K562 (cell line): ENCODE measurements at regions not wholly inside any gene's neighbourhood (a gene's known extent, or its start where the extent isn't known, plus 50 kb on each side); places are given as distances from the start of the nearest gene placed in this dataset.

Experiments
- ATAC-seq: fragments of 200-7000 bp; cut with Tn5 transposase; 3 replicates; pipeline ENCODE4 v1.9.1; 2020; ENCODE audit warnings: moderate library complexity
- BruUV-seq: library from RNA; stranded (reverse); fragments of 400-500 nt; replicated peaks from 2 replicates; lab custom pipeline; 2021; lab: Mats Ljungman, UMichigan
- CTCF ChIA-PET: fragments of 300-600 bp; formaldehyde crosslinking; extraction: SDS; loops from one replicate; lab custom pipeline; 2021; ENCODE audit warnings: low intra/inter-chr PET ratio; lab: Yijun Ruan, JAX
- POLR2A ChIA-PET: fragments of 300-600, 350-650 bp; sonication (Branson Sonifier 250); formaldehyde crosslinking; extraction: SDS; loops from one replicate; lab custom pipeline; 2021; ENCODE audit warnings: antibody characterized with exemption, inconsistent platforms; lab: Yijun Ruan, JAX
- DNase-seq, 4 experiments: peaks; one replicate each; pipeline versions ENCODE4 v3.0.0 to v3.0.0-alpha.2; 2011 to 2018; ENCODE audit warnings: low spot score in 3 of 4, mixed read lengths in 3 of 4; ENCODE audit errors: extremely low read depth in 1 of 4
- FAIRE-seq: peaks from 2 replicates; lab custom pipeline; 2011; peaks lifted over from hg19 to GRCh38; lab: Jason Lieb, UNC
- H2AFZ ChIP-seq: 2 replicates; pipeline ENCODE4 v1.6.0; 2011; ENCODE audit warnings: low read depth, low read length, control low read depth, inconsistent platforms
- H3K27ac ChIP-seq: fragments of 200-600 bp; 3 replicates; pipeline ENCODE4 v1.8.0; 2011; ENCODE audit warnings: low read depth, mild to moderate bottlenecking, control low read depth, inconsistent platforms, low read length, moderate library complexity, mixed read lengths; ENCODE audit errors: extremely low read depth
- H3K27me3 ChIP-seq, 2 experiments: fragments of 300-600 bp in 1 of 2; 2 replicates in 1 of 2; 3 replicates in 1 of 2; pipeline versions ENCODE4 v1.6.0 to v1.8.0; 2011; ENCODE audit warnings: inconsistent platforms in 2 of 2, low read length in 2 of 2, mild to moderate bottlenecking in 1 of 2, mixed read lengths in 1 of 2, moderate library complexity in 1 of 2; ENCODE audit not compliant: control insufficient read depth in 2 of 2, insufficient read depth in 2 of 2
- H3K36me3 ChIP-seq: fragments of 300-600 bp; 3 replicates; pipeline ENCODE4 v1.8.0; 2011; ENCODE audit warnings: mild to moderate bottlenecking, low read length, inconsistent platforms; ENCODE audit not compliant: control insufficient read depth, insufficient read depth
- H3K4me1 ChIP-seq, 2 experiments: fragments of 200-600 bp in 1 of 2; replicated peaks in 1 of 2; 2 replicates in 1 of 2; 3 replicates in 1 of 2; pipeline versions ENCODE4 v1.5.1 to v1.8.0; 2011; ENCODE audit warnings: inconsistent platforms in 2 of 2, low read length in 2 of 2, mild to moderate bottlenecking in 1 of 2, mixed read lengths in 1 of 2, moderate library complexity in 1 of 2; ENCODE audit not compliant: control insufficient read depth in 2 of 2, insufficient read depth in 2 of 2
- H3K4me2 ChIP-seq: 2 replicates; pipeline ENCODE4 v1.6.1; 2011; ENCODE audit warnings: low read length, control low read depth, inconsistent platforms, mixed read lengths; ENCODE audit not compliant: insufficient read depth
- H3K4me3 ChIP-seq: fragments of 200-600 bp; sonication (generic), shearing (Covaris generic); 2 replicates; pipeline ENCODE4 v1.5.1; 2016; ENCODE audit warnings: control low read depth, inconsistent platforms
- H3K79me2 ChIP-seq: fragments of 200-600 bp; 3 replicates; pipeline ENCODE4 v1.8.0; 2011; ENCODE audit warnings: low read length, inconsistent platforms; ENCODE audit not compliant: control insufficient read depth, insufficient read depth
- H3K9ac ChIP-seq, 2 experiments: 2 replicates each; pipeline versions ENCODE4 v1.6.0 to v1.6.1; 2011; ENCODE audit warnings: low read depth in 2 of 2, low read length in 2 of 2, control low read depth in 1 of 2, inconsistent platforms in 1 of 2, mild to moderate bottlenecking in 1 of 2, mixed read lengths in 1 of 2; ENCODE audit not compliant: insufficient read depth in 1 of 2
- H3K9me1 ChIP-seq: one replicate; pipeline ENCODE4 v1.6.0; 2011; ENCODE audit warnings: inconsistent platforms, mild to moderate bottlenecking, low read length, moderate library complexity; ENCODE audit not compliant: control insufficient read depth, insufficient read depth
- H3K9me3 ChIP-seq: replicated peaks from 2 replicates; pipeline ENCODE4 v1.5.1; 2011; ENCODE audit warnings: low read depth, low read length, inconsistent platforms; ENCODE audit not compliant: control insufficient read depth, insufficient read depth
- H4K20me1 ChIP-seq: replicated peaks from 2 replicates; pipeline ENCODE4 v1.6.1; 2011; ENCODE audit warnings: low read length, inconsistent platforms, mixed read lengths; ENCODE audit not compliant: control insufficient read depth, insufficient read depth
- BACH1 ChIP-seq: fragments of 200-800 bp; sonication (Bioruptor generic); IDR thresholded peaks from 2 replicates; pipeline ENCODE4 v1.6.1; 2016; ENCODE audit warnings: missing genetic modification characterization, missing compliant biosample characterization
- CBX8 ChIP-seq: fragments of 200-600 bp; sonication (generic); IDR thresholded peaks from 2 replicates; pipeline ENCODE4 v1.6.1; 2012; ENCODE audit warnings: borderline replicate concordance, mixed run types, low read depth, mild to moderate bottlenecking, moderate library complexity, mixed read lengths, low read length, control low read depth, inconsistent platforms; ENCODE audit not compliant: poor library complexity, severe bottlenecking; ENCODE audit errors: extremely low read depth
- COPS2 ChIP-seq: fragments of 450-650 bp; conservative IDR thresholded peaks from 2 replicates; pipeline ENCODE4 v1.6.1; 2016; ENCODE audit warnings: mild to moderate bottlenecking, moderate library complexity
- FOSL1 ChIP-seq: fragments of 200-800 bp; sonication (Bioruptor generic); conservative IDR thresholded peaks from 2 replicates; pipeline ENCODE4 v1.6.1; 2016; ENCODE audit warnings: missing genetic modification characterization, missing compliant biosample characterization
- GATAD2A ChIP-seq: fragments of 450-650 bp; IDR thresholded peaks from 2 replicates; pipeline ENCODE4 v1.6.1; 2017
- PTTG1 ChIP-seq: fragments of 450-650 bp; IDR thresholded peaks from 2 replicates; pipeline ENCODE4 v1.6.1; 2016; ENCODE audit warnings: low read depth, mild to moderate bottlenecking, missing genetic modification characterization, missing compliant biosample characterization
- SMAD2 ChIP-seq: fragments of 150-350 bp; IDR thresholded peaks from 2 replicates; pipeline ENCODE4 v1.6.1; 2014; ENCODE audit warnings: low read depth, mild to moderate bottlenecking, low read length
- SRSF7 ChIP-seq: fragments of 200-400 bp; formaldehyde crosslinking; optimal IDR thresholded peaks from 2 replicates; pipeline ENCODE3; 2017; ENCODE audit warnings: mild to moderate bottlenecking, low read depth, low read length
- WHSC1 ChIP-seq: IDR thresholded peaks from one replicate; pipeline ENCODE4 v1.6.1; 2012; ENCODE audit warnings: low read length, control low read depth, inconsistent platforms
- ZNF444 ChIP-seq: fragments of 250-450 bp; sonication (Bioruptor Pico); IDR thresholded peaks from 2 replicates; pipeline ENCODE4 v1.4.0; 2020; ENCODE audit warnings: mild to moderate bottlenecking, moderate library complexity
- WGBS: fragments of 100-300 bp; shearing (Covaris generic); methylation state at CpG from one replicate; pipeline ENCODE4 v1.1.6; 2016; ENCODE audit warnings: low coverage, mixed read lengths; ENCODE audit not compliant: insufficient coverage; ENCODE audit errors: missing lambda C conversion rate; 5-methylcytosine and 5-hydroxymethylcytosine counted together
- in situ Hi-C: fragments of 300-500 bp; cut with MboI; formaldehyde crosslinking; loops from 4 replicates; pipeline ENCODE4 v1.15.0; 2018; ENCODE audit warnings: inconsistent platforms, mixed read lengths
- intact Hi-C: fragments of 100-400 bp; cut with micrococcal nuclease; formaldehyde crosslinking; loops from 2 replicates; pipeline ENCODE4 v1.14.2; 2022
- TF ChIP-seq, protein P1 (sequence below), 3 experiments: fragments of 200-800 bp in 1 of 3; fragments of 250-450 bp in 1 of 3; fragments of 450-650 bp in 1 of 3; sonication (Bioruptor Pico) in 1 of 3; sonication (Bioruptor generic) in 1 of 3; formaldehyde crosslinking in 1 of 3; IDR thresholded peaks; 2 replicates each; pipeline versions ENCODE4 v1.6.1 to v1.8.0; 2016 to 2022; ENCODE audit warnings: mild to moderate bottlenecking in 2 of 3, missing genetic modification characterization in 2 of 3, missing compliant biosample characterization in 1 of 3, moderate library complexity in 1 of 3
- TF ChIP-seq, protein P2 (sequence below): fragments of 450-650 bp; formaldehyde crosslinking; IDR thresholded peaks from 2 replicates; pipeline ENCODE4 v1.4.0; 2020; ENCODE audit warnings: mild to moderate bottlenecking, moderate library complexity
- TF ChIP-seq, protein P3 (sequence below), 2 experiments: IDR thresholded peaks; 2 replicates each; pipeline ENCODE4 v1.6.1; 2011; ENCODE audit warnings: borderline replicate concordance in 1 of 2, control low read depth in 1 of 2, low read depth in 1 of 2, low read length in 1 of 2, mild to moderate bottlenecking in 1 of 2, mixed read lengths in 1 of 2, moderate library complexity in 1 of 2; ENCODE audit not compliant: insufficient read depth in 1 of 2, insufficient read length in 1 of 2, poor library complexity in 1 of 2, severe bottlenecking in 1 of 2; ENCODE audit errors: extremely low read depth in 1 of 2
- TF ChIP-seq, protein P4 (sequence below): fragments of 450-650 bp; formaldehyde crosslinking; IDR thresholded peaks from 2 replicates; pipeline ENCODE4 v1.4.0; 2022; ENCODE audit warnings: missing genetic modification characterization

DNA sequence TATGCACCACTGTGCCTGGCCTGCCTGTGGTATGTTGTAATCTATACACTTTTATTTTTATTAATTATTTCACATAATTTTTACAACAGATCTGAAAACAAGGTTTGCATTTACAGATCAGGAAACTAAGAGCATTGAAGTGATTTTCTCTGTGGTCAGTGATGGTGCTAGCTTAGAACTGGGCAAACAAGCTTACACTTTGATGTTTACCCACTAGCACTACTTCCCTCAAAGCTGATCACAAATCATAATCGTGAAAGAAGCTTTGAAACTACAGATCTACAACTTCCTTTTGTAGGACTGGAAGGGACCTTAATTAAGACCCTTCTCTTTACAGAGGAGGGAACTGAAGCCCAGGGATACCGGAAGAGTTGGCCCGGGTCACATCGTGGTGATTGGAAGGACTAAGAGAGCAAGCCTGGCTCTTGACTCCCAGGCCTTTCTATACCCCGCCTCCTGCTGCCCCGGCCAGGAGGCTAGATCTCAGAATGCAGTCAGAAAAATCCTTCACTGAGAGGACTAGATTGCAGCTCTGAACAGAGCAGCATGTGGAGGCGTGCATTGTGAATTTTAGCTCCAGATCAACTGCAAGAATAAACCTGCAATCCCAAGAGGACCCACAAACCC lies 93.7 kb upstream of the ZNF827 start:
- no peak overlapping the region for H3K4me2 ChIP-seq
- H3K27ac ChIP-seq, result no peak overlapping the region
- DNase-seq (no peak), ATAC-seq (no peak), FAIRE-seq (no peak)
- WGBS, result 0% methylated on average over 7 of the region's 7 CpGs
- in situ Hi-C loops, result no loop called here
- no peak for TF ChIP-seq FOSL1 (tag)
- TF ChIP-seq CBX8, result no peak
- no peak for TF ChIP-seq WHSC1
- no peak for TF ChIP-seq COPS2
- TF ChIP-seq GATAD2A, result no peak
- TF ChIP-seq, protein P1, sequence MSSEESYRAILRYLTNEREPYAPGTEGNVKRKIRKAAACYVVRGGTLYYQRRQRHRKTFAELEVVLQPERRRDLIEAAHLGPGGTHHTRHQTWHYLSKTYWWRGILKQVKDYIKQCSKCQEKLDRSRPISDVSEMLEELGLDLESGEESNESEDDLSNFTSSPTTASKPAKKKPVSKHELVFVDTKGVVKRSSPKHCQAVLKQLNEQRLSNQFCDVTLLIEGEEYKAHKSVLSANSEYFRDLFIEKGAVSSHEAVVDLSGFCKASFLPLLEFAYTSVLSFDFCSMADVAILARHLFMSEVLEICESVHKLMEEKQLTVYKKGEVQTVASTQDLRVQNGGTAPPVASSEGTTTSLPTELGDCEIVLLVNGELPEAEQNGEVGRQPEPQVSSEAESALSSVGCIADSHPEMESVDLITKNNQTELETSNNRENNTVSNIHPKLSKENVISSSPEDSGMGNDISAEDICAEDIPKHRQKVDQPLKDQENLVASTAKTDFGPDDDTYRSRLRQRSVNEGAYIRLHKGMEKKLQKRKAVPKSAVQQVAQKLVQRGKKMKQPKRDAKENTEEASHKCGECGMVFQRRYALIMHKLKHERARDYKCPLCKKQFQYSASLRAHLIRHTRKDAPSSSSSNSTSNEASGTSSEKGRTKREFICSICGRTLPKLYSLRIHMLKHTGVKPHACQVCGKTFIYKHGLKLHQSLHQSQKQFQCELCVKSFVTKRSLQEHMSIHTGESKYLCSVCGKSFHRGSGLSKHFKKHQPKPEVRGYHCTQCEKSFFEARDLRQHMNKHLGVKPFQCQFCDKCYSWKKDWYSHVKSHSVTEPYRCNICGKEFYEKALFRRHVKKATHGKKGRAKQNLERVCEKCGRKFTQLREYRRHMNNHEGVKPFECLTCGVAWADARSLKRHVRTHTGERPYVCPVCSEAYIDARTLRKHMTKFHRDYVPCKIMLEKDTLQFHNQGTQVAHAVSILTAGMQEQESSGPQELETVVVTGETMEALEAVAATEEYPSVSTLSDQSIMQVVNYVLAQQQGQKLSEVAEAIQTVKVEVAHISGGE (CRISPR knock-in tag; IDR thresholded peaks at IDR 0.05), result no peak
- TF ChIP-seq, protein P2, sequence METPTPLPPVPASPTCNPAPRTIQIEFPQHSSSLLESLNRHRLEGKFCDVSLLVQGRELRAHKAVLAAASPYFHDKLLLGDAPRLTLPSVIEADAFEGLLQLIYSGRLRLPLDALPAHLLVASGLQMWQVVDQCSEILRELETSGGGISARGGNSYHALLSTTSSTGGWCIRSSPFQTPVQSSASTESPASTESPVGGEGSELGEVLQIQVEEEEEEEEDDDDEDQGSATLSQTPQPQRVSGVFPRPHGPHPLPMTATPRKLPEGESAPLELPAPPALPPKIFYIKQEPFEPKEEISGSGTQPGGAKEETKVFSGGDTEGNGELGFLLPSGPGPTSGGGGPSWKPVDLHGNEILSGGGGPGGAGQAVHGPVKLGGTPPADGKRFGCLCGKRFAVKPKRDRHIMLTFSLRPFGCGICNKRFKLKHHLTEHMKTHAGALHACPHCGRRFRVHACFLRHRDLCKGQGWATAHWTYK, result no peak
- TF ChIP-seq, protein P3, sequence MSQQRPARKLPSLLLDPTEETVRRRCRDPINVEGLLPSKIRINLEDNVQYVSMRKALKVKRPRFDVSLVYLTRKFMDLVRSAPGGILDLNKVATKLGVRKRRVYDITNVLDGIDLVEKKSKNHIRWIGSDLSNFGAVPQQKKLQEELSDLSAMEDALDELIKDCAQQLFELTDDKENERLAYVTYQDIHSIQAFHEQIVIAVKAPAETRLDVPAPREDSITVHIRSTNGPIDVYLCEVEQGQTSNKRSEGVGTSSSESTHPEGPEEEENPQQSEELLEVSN (IDR thresholded peaks at IDR 0.05; ENCODE audit: borderline replicate concordance in 1 of 2, extremely low read depth in 1 of 2, insufficient read depth in 1 of 2, insufficient read length in 1 of 2, low read depth in 1 of 2, low read length in 1 of 2, poor library complexity in 1 of 2, severe bottlenecking in 1 of 2), result no peak
- no peak for TF ChIP-seq SMAD2
- TF ChIP-seq SRSF7, result no peak
- no peak for TF ChIP-seq ZNF444 (CRISPR knock-in tag)
- TF ChIP-seq PTTG1 (tag), result no peak
- TF ChIP-seq, protein P4, sequence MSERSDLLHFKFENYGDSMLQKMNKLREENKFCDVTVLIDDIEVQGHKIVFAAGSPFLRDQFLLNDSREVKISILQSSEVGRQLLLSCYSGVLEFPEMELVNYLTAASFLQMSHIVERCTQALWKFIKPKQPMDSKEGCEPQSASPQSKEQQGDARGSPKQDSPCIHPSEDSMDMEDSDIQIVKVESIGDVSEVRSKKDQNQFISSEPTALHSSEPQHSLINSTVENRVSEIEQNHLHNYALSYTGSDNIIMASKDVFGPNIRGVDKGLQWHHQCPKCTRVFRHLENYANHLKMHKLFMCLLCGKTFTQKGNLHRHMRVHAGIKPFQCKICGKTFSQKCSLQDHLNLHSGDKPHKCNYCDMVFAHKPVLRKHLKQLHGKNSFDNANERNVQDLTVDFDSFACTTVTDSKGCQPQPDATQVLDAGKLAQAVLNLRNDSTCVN (CRISPR knock-in tag), result no peak
- no peak for TF ChIP-seq BACH1 (tag)
- H3K9me1 ChIP-seq, result no peaks in the 10 kb centered on the region
- no peaks in the 10 kb centered on the region for H3K4me1 ChIP-seq
- no peak overlapping the region for H2AFZ ChIP-seq
- H3K9ac ChIP-seq, result no peak overlapping the region
- POLR2A ChIA-PET, result no interaction called here
- intact Hi-C loops, result no loop called here
- no peaks in the 10 kb centered on the region for H3K36me3 ChIP-seq
- H4K20me1 ChIP-seq, result no peaks in the 10 kb centered on the region
- no peaks in the 10 kb centered on the region for H3K79me2 ChIP-seq
- H3K9me3 ChIP-seq, result no peaks in the 10 kb centered on the region
- CTCF ChIA-PET, result no interaction called here
- H3K27me3 ChIP-seq, result no peaks in the 10 kb centered on the region
- no peak overlapping the region for H3K4me3 ChIP-seq
- no TSS peak for BruUV-seq
